Panc1 (cell line): ENCODE measurements at regions not wholly inside any gene's neighbourhood (a gene's known extent, or its start where the extent isn't known, plus 50 kb on each side); places are given as distances from the start of the nearest gene placed in this dataset.

Source experiments
- POLR2AphosphoS5 ChIP-seq: IDR thresholded peaks from 2 replicates; pipeline ENCODE4 v1.6.1; 2012; ENCODE audit warnings: mild to moderate bottlenecking, low read depth, low read length, moderate library complexity
- TF ChIP-seq, protein P1 (sequence below): fragments of 450-650 bp; IDR thresholded peaks from 2 replicates; pipeline ENCODE4 v1.5.1; 2017; ENCODE audit warnings: mild to moderate bottlenecking

DNA sequence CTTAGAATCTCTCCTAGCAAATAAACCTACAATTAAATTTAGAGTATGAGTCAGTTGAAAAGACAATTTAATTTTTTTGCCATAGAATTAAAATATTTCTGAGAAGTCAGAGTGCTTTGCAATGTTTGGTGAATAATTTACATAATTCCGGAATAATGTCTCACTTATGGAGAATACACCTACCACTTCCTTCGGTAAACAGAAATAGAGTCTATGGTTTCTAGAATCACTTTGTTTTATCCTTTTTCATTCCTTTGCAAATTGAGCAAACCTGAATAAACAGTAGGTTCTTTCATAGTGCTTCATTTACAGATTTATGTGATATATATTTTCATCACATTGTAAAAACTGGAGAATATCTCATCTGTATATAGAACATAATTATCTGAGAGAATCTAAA, 211.7 kb downstream of the PMAIP1 start:
- TF ChIP-seq, protein P1, sequence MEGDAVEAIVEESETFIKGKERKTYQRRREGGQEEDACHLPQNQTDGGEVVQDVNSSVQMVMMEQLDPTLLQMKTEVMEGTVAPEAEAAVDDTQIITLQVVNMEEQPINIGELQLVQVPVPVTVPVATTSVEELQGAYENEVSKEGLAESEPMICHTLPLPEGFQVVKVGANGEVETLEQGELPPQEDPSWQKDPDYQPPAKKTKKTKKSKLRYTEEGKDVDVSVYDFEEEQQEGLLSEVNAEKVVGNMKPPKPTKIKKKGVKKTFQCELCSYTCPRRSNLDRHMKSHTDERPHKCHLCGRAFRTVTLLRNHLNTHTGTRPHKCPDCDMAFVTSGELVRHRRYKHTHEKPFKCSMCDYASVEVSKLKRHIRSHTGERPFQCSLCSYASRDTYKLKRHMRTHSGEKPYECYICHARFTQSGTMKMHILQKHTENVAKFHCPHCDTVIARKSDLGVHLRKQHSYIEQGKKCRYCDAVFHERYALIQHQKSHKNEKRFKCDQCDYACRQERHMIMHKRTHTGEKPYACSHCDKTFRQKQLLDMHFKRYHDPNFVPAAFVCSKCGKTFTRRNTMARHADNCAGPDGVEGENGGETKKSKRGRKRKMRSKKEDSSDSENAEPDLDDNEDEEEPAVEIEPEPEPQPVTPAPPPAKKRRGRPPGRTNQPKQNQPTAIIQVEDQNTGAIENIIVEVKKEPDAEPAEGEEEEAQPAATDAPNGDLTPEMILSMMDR, result no peak
- TF ChIP-seq POLR2AphosphoS5, result no peak
